Right lobe of liver (tissue), 6 donors: ENCODE measurements at regions not wholly inside any gene's neighbourhood (a gene's known extent, or its start where the extent isn't known, plus 50 kb on each side); places are given as distances from the start of the nearest gene placed in this dataset.

ENCODE experiments used
- ATAC-seq, 4 donors: fragments of 200-7000 bp; cut with Tn5 transposase; one replicate each; pipeline ENCODE4 v1.9.1; 2020; ENCODE audit warnings: mild to moderate bottlenecking in 4 of 4, moderate library complexity in 4 of 4
- DNase-seq, 3 donors: peaks; one replicate each; pipeline ENCODE4 v3.0.0-alpha.2; 2020
- H3K27ac ChIP-seq, 3 donors: fragments of 200-600 bp; one replicate each; pipeline ENCODE4 v1.8.0; 2022
- H3K27me3 ChIP-seq, 2 donors: fragments of 200-600 bp; one replicate each; pipeline ENCODE4 v1.8.0; 2022
- H3K36me3 ChIP-seq, 4 donors: fragments of 200-600 bp; sonication (generic) in 1 of 4; one replicate each; pipeline versions ENCODE4 v1.5.1 to v1.8.0; 2017 to 2022; ENCODE audit warnings: control low read depth in 1 of 4
- H3K4me1 ChIP-seq, 4 donors: fragments of 200-600 bp; sonication (generic) in 1 of 4; one replicate each; pipeline versions ENCODE4 v1.5.1 to v1.8.0; 2017 to 2022; ENCODE audit warnings: control low read depth in 1 of 4
- H3K4me3 ChIP-seq, 3 donors: fragments of 200-600 bp; one replicate each; pipeline ENCODE4 v1.8.0; 2022
- H3K9me3 ChIP-seq, 4 donors: fragments of 200-600 bp; sonication (generic) in 1 of 4; one replicate each; pipeline versions ENCODE4 v1.5.1 to v1.8.0; 2017 to 2022; ENCODE audit warnings: control low read depth in 1 of 4
- CTCF ChIP-seq, 4 donors: fragments of 200-600 bp in 3 of 4; fragments of 450-650 bp in 1 of 4; IDR thresholded peaks; one replicate each; pipeline versions ENCODE4 v1.5.1 to v1.8.0; 2016 to 2022; ENCODE audit warnings: antibody characterized with exemption in 4 of 4, mild to moderate bottlenecking in 2 of 4
- POLR2A ChIP-seq: fragments of 450-650 bp; IDR thresholded peaks from one replicate; pipeline ENCODE4 v1.6.1; 2017; ENCODE audit warnings: antibody characterized with exemption, mild to moderate bottlenecking
- WGBS: methylation state at CpG from one replicate; pipeline ENCODE4 v1.1.6; 2018; ENCODE audit warnings: low coverage, low lambda C conversion rate; ENCODE audit not compliant: insufficient coverage; ENCODE audit errors: missing lambda C conversion rate; 5-methylcytosine and 5-hydroxymethylcytosine counted together
- intact Hi-C, 2 donors: fragments of 100-400 bp; cut with DNase I; formaldehyde crosslinking; loops; one replicate each; pipeline versions ENCODE4 v1.11.2 to v1.14.1; 2022
- donor health status: DM: no; HTN: yes; CAD: no.
- donor health status: DM: no; HTN: no; CAD: no.
- donor health status: DM: no; HTN: no; CAD: no.
- donor health status: DM: no; HTN: yes; CAD: no.
- donor health status: DM: no; HTN: yes; CAD: no.

DNA sequence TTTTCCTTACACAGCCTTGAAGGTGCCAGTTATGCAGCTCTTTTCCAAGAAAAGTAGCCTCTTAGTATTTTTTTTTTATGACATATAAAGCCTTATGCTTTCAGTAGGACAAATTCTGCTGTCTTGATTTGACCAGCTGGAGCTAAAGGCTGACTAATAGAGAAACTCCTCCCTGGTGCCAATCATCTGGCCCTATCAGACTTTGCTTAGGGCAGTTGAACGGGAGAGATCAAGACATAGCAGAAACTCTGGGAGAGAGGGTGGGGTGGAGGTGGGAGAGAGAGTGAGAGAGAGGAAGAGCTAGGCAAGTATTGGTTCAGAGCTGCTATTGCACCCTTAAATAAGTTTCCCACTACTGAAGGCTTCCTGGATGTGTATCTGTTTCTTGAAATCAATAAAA is 100.2 kb downstream of the SEC61B start:
- no peak for TF ChIP-seq CTCF (IDR thresholded peaks at IDR 0.05)
- no peak for TF ChIP-seq POLR2A
- Histone ChIP-seq H3K27ac (no peak overlapping the region), H3K9me3 (no peaks in the 10 kb centered on the region), H3K4me1 (no peaks in the 10 kb centered on the region), H3K27me3 (no peaks in the 10 kb centered on the region), H3K36me3 (no peaks in the 10 kb centered on the region), H3K4me3 (no peak overlapping the region)
- DNase-seq (no peak), ATAC-seq (no peak)
- 10% methylated on average over 1 of the region's 1 CpG for WGBS
- intact Hi-C loops = no loop called here

- H3K4me3 ChIP-seq = no peak overlapping the region
- H3K4me1 ChIP-seq = no peaks in the 10 kb centered on the region
- TF ChIP-seq CTCF (IDR thresholded peaks at IDR 0.05) = no peak
- no peak for TF ChIP-seq POLR2A
- 62% methylated on average over 4 of the region's 5 CpGs for WGBS
- no peak for DNase-seq
- intact Hi-C loops = no loop called here
- no peaks in the 10 kb centered on the region for H3K9me3 ChIP-seq
- no peak overlapping the region for H3K27ac ChIP-seq
- ATAC-seq = no peak
- H3K27me3 ChIP-seq = no peaks in the 10 kb centered on the region
- no peaks in the 10 kb centered on the region for H3K36me3 ChIP-seq
Observed at GRCh38 chr9:99326112-99326916, 104.2 kb downstream of the SEC61B start.

DNA sequence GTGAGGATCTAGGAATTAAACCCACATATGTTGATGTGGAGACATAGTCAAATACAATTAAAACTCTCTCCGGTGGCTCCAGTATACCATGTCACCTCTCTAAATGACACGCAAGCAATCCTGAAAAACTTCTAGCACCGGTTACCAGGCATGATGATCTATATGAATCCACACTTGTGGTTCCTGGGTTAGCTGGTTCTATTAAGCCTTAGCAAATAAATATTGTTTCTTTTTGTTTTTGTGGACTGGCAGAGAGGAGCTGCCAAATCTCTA is 104.8 kb downstream of the SEC61B start:
- WGBS = 53% methylated on average over 3 of the region's 3 CpGs
- H3K27ac ChIP-seq = no peak overlapping the region
- intact Hi-C loops = no loop called here
- ATAC-seq (no peak), DNase-seq (no peak)
- TF ChIP-seq CTCF (IDR thresholded peaks at IDR 0.05) = no peak
- no peak for TF ChIP-seq POLR2A
- H3K4me1 ChIP-seq = no peaks in the 10 kb centered on the region
- no peaks in the 10 kb centered on the region for H3K27me3 ChIP-seq
- H3K9me3 ChIP-seq = no peaks in the 10 kb centered on the region
- H3K4me3 ChIP-seq = no peak overlapping the region
- no peaks in the 10 kb centered on the region for H3K36me3 ChIP-seq

DNA sequence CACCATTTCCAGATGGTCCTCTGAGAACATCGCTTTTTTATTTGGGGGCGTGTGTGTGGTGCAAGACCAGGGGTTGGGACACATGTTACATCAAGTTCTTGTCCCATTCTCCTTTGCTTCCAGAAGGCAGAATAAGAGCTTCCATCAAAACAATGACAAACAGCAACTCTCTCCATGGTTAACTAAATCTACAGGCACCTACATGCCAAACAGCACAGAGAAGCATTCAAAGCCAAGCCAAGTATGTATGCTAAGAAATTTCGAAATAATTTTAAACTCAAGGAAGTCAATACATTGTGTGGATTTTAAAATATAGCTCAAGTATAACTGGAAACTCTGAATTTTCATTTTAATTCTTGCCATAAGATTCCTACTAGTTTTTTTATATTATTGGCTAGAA is 105.6 kb downstream of the SEC61B start:
- no peaks in the 10 kb centered on the region for H3K4me1 ChIP-seq
- no peak overlapping the region for H3K27ac ChIP-seq
- TF ChIP-seq POLR2A (no peak), CTCF (IDR thresholded peaks at IDR 0.05) (no peak)
- intact Hi-C loops = no loop called here
- DNase-seq (no peak), ATAC-seq (no peak)
- WGBS = 36% methylated on average over 1 of the region's 3 CpGs
- H3K9me3 ChIP-seq = no peaks in the 10 kb centered on the region
- H3K27me3 ChIP-seq = no peaks in the 10 kb centered on the region
- H3K36me3 ChIP-seq = no peaks in the 10 kb centered on the region
- no peak overlapping the region for H3K4me3 ChIP-seq

GRCh38 chr9:99335280-99335679 is 113.2 kb downstream of the SEC61B start:
- Histone ChIP-seq H3K4me1 (no peaks in the 10 kb centered on the region), H3K36me3 (no peaks in the 10 kb centered on the region), H3K27ac (no peak overlapping the region), H3K27me3 (no peaks in the 10 kb centered on the region), H3K4me3 (no peak overlapping the region), H3K9me3 (no peaks in the 10 kb centered on the region)
- ATAC-seq = no peak
- intact Hi-C loops = no loop called here
- TF ChIP-seq POLR2A = no peak
- TF ChIP-seq CTCF (IDR thresholded peaks at IDR 0.05) = no peak
- no peak for DNase-seq
- WGBS = 75% methylated on average over 4 of the region's 4 CpGs
